ENCODE measurements at regions not wholly inside any gene's neighbourhood (a gene's known extent, or its start where the extent isn't known, plus 50 kb on each side); places are given as distances from the start of the nearest gene placed in this dataset.

GRCh38 chr7:22565315-22565811 is 65.4 kb upstream of the STEAP1B start:
- no peaks in the 10 kb centered on the region for H3F3A ChIP-seq (ENCODE audit: low read depth)
- H3K36me3 Mint-ChIP-seq, result no peaks in the 10 kb centered on the region
- H3K4me1 Mint-ChIP-seq, result peaks cover 29% of the 10 kb centered on the region
- H2AFZ ChIP-seq (replicated peaks), result no peak overlapping the region
- no peaks in the 10 kb centered on the region for H3K9me3 ChIP-seq (ENCODE audit: low read depth)
- H3K9ac ChIP-seq, result no peak overlapping the region
- no peak overlapping the region for H3K4me3 ChIP-seq
- no peaks in the 10 kb centered on the region for H4K20me1 ChIP-seq (ENCODE audit: low read depth)
- no peaks in the 10 kb centered on the region for H3K79me2 ChIP-seq (ENCODE audit: low read depth)
- no peak overlapping the region for H3K27ac ChIP-seq
- no peaks in the 10 kb centered on the region for H3K36me3 ChIP-seq
- H3K4me2 ChIP-seq, result no peak overlapping the region
- DNase-seq (ENCODE audit: low spot score), result no peak
- TF ChIP-seq EZH2 (IDR thresholded peaks at IDR 0.05) (no peak), EZH2phosphoT487 (IDR thresholded peaks at IDR 0.05) (no peak)
- TF ChIP-seq, protein P1, sequence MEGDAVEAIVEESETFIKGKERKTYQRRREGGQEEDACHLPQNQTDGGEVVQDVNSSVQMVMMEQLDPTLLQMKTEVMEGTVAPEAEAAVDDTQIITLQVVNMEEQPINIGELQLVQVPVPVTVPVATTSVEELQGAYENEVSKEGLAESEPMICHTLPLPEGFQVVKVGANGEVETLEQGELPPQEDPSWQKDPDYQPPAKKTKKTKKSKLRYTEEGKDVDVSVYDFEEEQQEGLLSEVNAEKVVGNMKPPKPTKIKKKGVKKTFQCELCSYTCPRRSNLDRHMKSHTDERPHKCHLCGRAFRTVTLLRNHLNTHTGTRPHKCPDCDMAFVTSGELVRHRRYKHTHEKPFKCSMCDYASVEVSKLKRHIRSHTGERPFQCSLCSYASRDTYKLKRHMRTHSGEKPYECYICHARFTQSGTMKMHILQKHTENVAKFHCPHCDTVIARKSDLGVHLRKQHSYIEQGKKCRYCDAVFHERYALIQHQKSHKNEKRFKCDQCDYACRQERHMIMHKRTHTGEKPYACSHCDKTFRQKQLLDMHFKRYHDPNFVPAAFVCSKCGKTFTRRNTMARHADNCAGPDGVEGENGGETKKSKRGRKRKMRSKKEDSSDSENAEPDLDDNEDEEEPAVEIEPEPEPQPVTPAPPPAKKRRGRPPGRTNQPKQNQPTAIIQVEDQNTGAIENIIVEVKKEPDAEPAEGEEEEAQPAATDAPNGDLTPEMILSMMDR (IDR thresholded peaks at IDR 0.05), result no peak
- no peaks in the 10 kb centered on the region for H3K9me3 Mint-ChIP-seq
- H3K27me3 ChIP-seq, result no peaks in the 10 kb centered on the region
- peaks cover 6% of the 10 kb centered on the region for H3K27me3 Mint-ChIP-seq (ENCODE audit: insufficient read depth, low read depth)
- peaks cover 20% of the 10 kb centered on the region for H3K4me1 ChIP-seq
- H3K27ac Mint-ChIP-seq, result peak overlapping the region; percentile 29
- H3K4me3 Mint-ChIP-seq, result no peak overlapping the region

DNA sequence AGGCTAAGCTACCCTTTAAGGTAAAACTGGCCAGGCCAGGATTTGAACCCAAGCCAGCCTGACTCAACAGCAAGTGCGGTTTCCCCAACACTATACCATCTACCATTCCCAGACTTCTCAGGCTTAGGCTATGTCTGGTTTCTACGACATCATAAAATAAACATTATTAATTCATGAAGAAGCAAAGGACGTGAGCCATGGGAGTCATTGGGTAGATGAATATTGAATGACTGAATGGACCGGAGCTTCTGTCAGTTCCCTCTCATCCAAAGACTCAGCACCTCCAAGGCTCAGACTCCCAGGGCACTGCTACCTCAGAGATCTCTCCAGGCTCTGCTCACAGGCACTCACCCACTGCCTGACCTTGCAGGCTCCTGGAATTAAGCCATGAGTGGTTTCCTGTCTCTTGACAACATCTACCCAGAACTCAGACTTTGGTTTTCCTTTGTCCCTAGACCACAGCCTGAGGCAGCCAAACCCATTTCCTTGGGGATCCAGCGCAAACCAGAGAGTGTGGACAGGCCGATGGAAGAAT is 64.6 kb upstream of the STEAP1B start:
- Mint-ChIP-seq H3K27ac (no peak overlapping the region), H3K4me3 (no peak overlapping the region), H3K27me3 (ENCODE audit: insufficient read depth, low read depth) (peaks cover 12% of the 10 kb centered on the region), H3K9me3 (no peaks in the 10 kb centered on the region), H3K4me1 (peaks cover 35% of the 10 kb centered on the region), H3K36me3 (no peaks in the 10 kb centered on the region)
- H3K79me2 ChIP-seq (ENCODE audit: low read depth), result no peaks in the 10 kb centered on the region
- H3F3A ChIP-seq (ENCODE audit: low read depth), result no peaks in the 10 kb centered on the region
- no peak overlapping the region for H2AFZ ChIP-seq (replicated peaks)
- H3K4me1 ChIP-seq, result peaks cover 20% of the 10 kb centered on the region
- no peak overlapping the region for H3K4me3 ChIP-seq
- TF ChIP-seq EZH2 (IDR thresholded peaks at IDR 0.05) (no peak), EZH2phosphoT487 (IDR thresholded peaks at IDR 0.05) (no peak)
- TF ChIP-seq, protein P1 (IDR thresholded peaks at IDR 0.05), result no peak
- no peak overlapping the region for H3K27ac ChIP-seq
- no peak overlapping the region for H3K9ac ChIP-seq
- no peaks in the 10 kb centered on the region for H4K20me1 ChIP-seq (ENCODE audit: low read depth)
- no peaks in the 10 kb centered on the region for H3K27me3 ChIP-seq
- H3K4me2 ChIP-seq, result no peak overlapping the region
- no peaks in the 10 kb centered on the region for H3K9me3 ChIP-seq (ENCODE audit: low read depth)
- DNase-seq (ENCODE audit: low spot score), result no peak
- H3K36me3 ChIP-seq, result no peaks in the 10 kb centered on the region

GRCh38 chr7:22563621-22564241 is 63.7 kb upstream of the STEAP1B start:
- Histone ChIP-seq H3K36me3 (no peaks in the 10 kb centered on the region), H3K27me3 (no peaks in the 10 kb centered on the region), H3K4me3 (no peak overlapping the region), H3K4me2 (peak overlapping the region; percentile 26), H4K20me1 (ENCODE audit: low read depth) (no peaks in the 10 kb centered on the region), H3K4me1 (peaks cover 20% of the 10 kb centered on the region), H3K9me3 (ENCODE audit: low read depth) (no peaks in the 10 kb centered on the region), H3K27ac (no peak overlapping the region), H3K9ac (no peak overlapping the region), H2AFZ (replicated peaks) (peak overlapping the region; percentile 64), H3F3A (ENCODE audit: low read depth) (no peaks in the 10 kb centered on the region), H3K79me2 (ENCODE audit: low read depth) (no peaks in the 10 kb centered on the region)
- Mint-ChIP-seq H3K27ac (no peak overlapping the region), H3K36me3 (no peaks in the 10 kb centered on the region), H3K4me1 (peaks cover 35% of the 10 kb centered on the region), H3K9me3 (no peaks in the 10 kb centered on the region), H3K27me3 (ENCODE audit: insufficient read depth, low read depth) (peaks cover 12% of the 10 kb centered on the region), H3K4me3 (peak overlapping the region; percentile 38)
- DNase-seq (ENCODE audit: low spot score), result peak; percentile 36
- TF ChIP-seq EZH2 (IDR thresholded peaks at IDR 0.05) (no peak), EZH2phosphoT487 (IDR thresholded peaks at IDR 0.05) (no peak)
- TF ChIP-seq, protein P1 (IDR thresholded peaks at IDR 0.05), result no peak
